ENCODE measurements at regions not wholly inside any gene's neighbourhood (a gene's known extent, or its start where the extent isn't known, plus 50 kb on each side); places are given as distances from the start of the nearest gene placed in this dataset.

- no peaks in the 10 kb centered on the region for H3K79me2 ChIP-seq (ENCODE audit: insufficient read depth, low read length)
- H3K4me1 ChIP-seq (ENCODE audit: insufficient read depth, low read length) = peaks cover 7% of the 10 kb centered on the region; the same call in 1 of the 2 replicates
- no peak for FAIRE-seq
- BruUV-seq (replicated peaks) = no TSS peak
- ATAC-seq = no peak
- H3K36me3 ChIP-seq (replicated peaks in 1 of 2; ENCODE audit: control insufficient read depth in 1 of 2, insufficient read depth in 2 of 2, low read length in 2 of 2) = no peaks in the 10 kb centered on the region
- TF ChIP-seq ZNF639 (CRISPR knock-in tag; conservative IDR thresholded peaks at IDR 0.05) (no peak), DZIP1 (CRISPR knock-in tag; IDR thresholded peaks at IDR 0.05) (no peak), SSRP1 (CRISPR knock-in tag; IDR thresholded peaks at IDR 0.05) (no peak), MTA1 (CRISPR knock-in tag; IDR thresholded peaks at IDR 0.05; ENCODE audit: borderline replicate concordance) (no peak), SMAD3 (CRISPR knock-in tag; IDR thresholded peaks at IDR 0.05) (no peak), NBN (conservative IDR thresholded peaks at IDR 0.05) (no peak), ZNF205 (CRISPR knock-in tag; IDR thresholded peaks at IDR 0.05) (no peak), TCF12 (IDR thresholded peaks at IDR 0.05) (no peak), TCF12 (CRISPR knock-in tag; IDR thresholded peaks at IDR 0.05) (no peak), REPIN1 (CRISPR knock-in tag; IDR thresholded peaks at IDR 0.05; ENCODE audit: borderline replicate concordance, low read depth) (no peak), PRDM15 (CRISPR knock-in tag; IDR thresholded peaks at IDR 0.05) (no peak), KAT7 (CRISPR knock-in tag; IDR thresholded peaks at IDR 0.05; ENCODE audit: borderline replicate concordance) (no peak), NFYC (CRISPR knock-in tag; IDR thresholded peaks at IDR 0.05) (no peak)
- no peak overlapping the region for H3K4me2 ChIP-seq (ENCODE audit: low read depth, low read length)
- H3K27me3 ChIP-seq (ENCODE audit: control insufficient read depth in 1 of 2, insufficient read depth in 2 of 2, low read length in 2 of 2) = no peaks in the 10 kb centered on the region
- H3K27ac ChIP-seq (ENCODE audit: extremely low read length, insufficient read depth, low read length) = no peak overlapping the region
- POLR2A ChIA-PET = no interaction called here
- WGBS (ENCODE audit: low lambda C conversion rate) = 32% methylated on average over 3 of the region's 3 CpGs
- H4K20me1 ChIP-seq (ENCODE audit: insufficient read depth, low read length) = no peaks in the 10 kb centered on the region
- no peak overlapping the region for H3K9ac ChIP-seq (ENCODE audit: insufficient read depth, low read depth, low read length)
- H3K9me3 ChIP-seq (ENCODE audit: low read length) = no peaks in the 10 kb centered on the region
- in situ Hi-C loops (cut with HindIII; ENCODE audit: extremely low pct_ligation_motif_present, low pct_unique_long_range_greater_than_20kb) = no loop called here
- H3K4me3 ChIP-seq (replicated peaks in 1 of 3; ENCODE audit: insufficient read depth in 1 of 3, low read depth in 2 of 3, low read length in 3 of 3) = no peak overlapping the region
- CTCF ChIA-PET (ENCODE audit: low intra/inter-chr PET ratio, low total read pairs) = no interaction called here
- intact Hi-C loops (cut with micrococcal nuclease; ENCODE audit: unreplicated experiment) = no loop called here
- DNase-seq (ENCODE audit: low spot score) = no peak
- H2AFZ ChIP-seq (ENCODE audit: low read length) = no peak overlapping the region
These were observed 441.3 kb downstream of the SHISA9 start for GRCh38 chr16:13342675-13343074.
